Bronchial epithelial cell (primary cell): ENCODE measurements at regions not wholly inside any gene's neighbourhood (a gene's known extent, or its start where the extent isn't known, plus 50 kb on each side); places are given as distances from the start of the nearest gene placed in this dataset.

Experiments used
- DNase-seq: peaks from one replicate; pipeline ENCODE4 v3.0.0-alpha.2; 2010; ENCODE audit warnings: low read depth
- FAIRE-seq: peaks from 2 replicates; lab custom pipeline; 2011; peaks lifted over from hg19 to GRCh38; lab: Jason Lieb, UNC
- H3K27me3 ChIP-seq: 2 replicates; pipeline ENCODE4 v1.5.1; 2011; ENCODE audit warnings: low read length; ENCODE audit not compliant: control insufficient read depth, insufficient read depth
- H3K36me3 ChIP-seq: 2 replicates; pipeline ENCODE4 v1.5.1; 2011; ENCODE audit warnings: low read length; ENCODE audit not compliant: control insufficient read depth, insufficient read depth
- H3K4me3 ChIP-seq: 2 replicates; pipeline ENCODE4 v1.5.1; 2011; ENCODE audit warnings: mild to moderate bottlenecking, low read depth, low read length, control low read depth
- CTCF ChIP-seq: IDR thresholded peaks from 2 replicates; pipeline ENCODE4 v1.5.1; 2011; ENCODE audit warnings: mild to moderate bottlenecking, moderate library complexity, low read length, control low read depth, inconsistent platforms; ENCODE audit not compliant: insufficient read depth, severe bottlenecking

- DNase-seq (no peak), FAIRE-seq (no peak)
- TF ChIP-seq CTCF, result no peak
- H3K4me3 ChIP-seq, result no peak overlapping the region
- no peaks in the 10 kb centered on the region for H3K27me3 ChIP-seq
- no peaks in the 10 kb centered on the region for H3K36me3 ChIP-seq
Measured at GRCh38 chr15:38626443-38627050, 61.9 kb upstream of the RASGRP1 start.

- FAIRE-seq (no peak), DNase-seq (no peak)
- H3K27me3 ChIP-seq, result peaks cover 2% of the 10 kb centered on the region
- no peak for TF ChIP-seq CTCF
- H3K36me3 ChIP-seq, result no peaks in the 10 kb centered on the region
- H3K4me3 ChIP-seq, result no peak overlapping the region
Measured at GRCh38 chr15:38627689-38628277, 63.2 kb upstream of the RASGRP1 start.

GRCh38 chr15:38631119-38632075 is 66.8 kb upstream of the RASGRP1 start:
- DNase-seq (no peak), FAIRE-seq (no peak)
- Histone ChIP-seq H3K4me3 (no peak overlapping the region), H3K27me3 (peaks cover 2% of the 10 kb centered on the region), H3K36me3 (no peaks in the 10 kb centered on the region)
- no peak for TF ChIP-seq CTCF

GRCh38 chr15:38635170-38635569 is 70.6 kb upstream of the RASGRP1 start:
- Histone ChIP-seq H3K36me3 (no peaks in the 10 kb centered on the region), H3K4me3 (no peak overlapping the region), H3K27me3 (peaks cover 2% of the 10 kb centered on the region)
- FAIRE-seq (no peak), DNase-seq (no peak)
- no peak for TF ChIP-seq CTCF

- FAIRE-seq, result no peak
- Histone ChIP-seq H3K36me3 (no peaks in the 10 kb centered on the region), H3K4me3 (no peak overlapping the region), H3K27me3 (peaks cover 2% of the 10 kb centered on the region)
- no peak for DNase-seq
- TF ChIP-seq CTCF, result no peak
Measured at GRCh38 chr15:38636597-38636996, 72.0 kb upstream of the RASGRP1 start.
